GM19372 (cell line): ENCODE measurements at regions not wholly inside any gene's neighbourhood (a gene's known extent, or its start where the extent isn't known, plus 50 kb on each side); places are given as distances from the start of the nearest gene placed in this dataset.

Experiments used
- ATAC-seq: cut with Tn5 transposase; IDR thresholded peaks from one replicate; pipeline ENCODE4 v1.9.1; 2021; ENCODE audit warnings: mild to moderate bottlenecking, low read depth, moderate library complexity; ENCODE audit not compliant: unreplicated experiment

DNA sequence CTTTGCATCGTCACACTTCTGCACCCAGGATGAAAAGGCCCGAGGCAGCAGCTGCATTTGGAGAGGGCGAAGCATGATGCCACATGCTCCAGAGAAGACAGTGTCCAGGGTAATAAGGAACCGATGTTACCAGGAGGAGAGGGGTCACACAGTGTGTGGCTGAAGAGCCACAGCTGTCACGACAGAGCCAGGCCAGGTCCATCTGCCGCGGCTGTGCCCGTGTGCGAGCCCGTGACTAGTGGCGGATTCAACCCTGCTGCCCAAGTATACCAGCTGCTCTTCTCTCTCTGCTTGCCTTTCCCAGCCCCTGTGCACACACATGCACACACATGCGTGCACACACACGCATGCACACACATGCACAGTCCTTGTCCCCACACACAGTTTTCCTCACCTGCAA, 1432.5 kb downstream of the BRD1 start:
- no peak for ATAC-seq

DNA sequence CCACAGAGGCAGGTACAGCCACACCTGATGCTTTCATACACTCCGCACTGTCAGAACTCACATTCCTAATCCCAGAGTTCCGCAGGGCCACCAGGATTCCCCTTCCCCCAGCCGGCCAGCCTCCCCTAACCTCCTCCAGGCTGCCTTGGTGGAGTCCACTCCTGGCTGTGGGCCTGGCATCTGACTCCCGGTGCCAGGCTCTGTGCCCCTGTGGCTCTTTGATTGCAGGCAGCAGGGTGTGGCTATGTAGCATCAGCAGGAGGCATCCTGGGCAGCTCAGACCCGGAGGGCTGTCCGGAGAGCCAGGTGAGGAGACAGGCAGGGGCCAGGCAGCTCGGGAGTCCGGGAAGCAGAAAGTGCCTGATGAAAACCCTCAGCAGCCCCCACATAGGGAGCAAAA, 1432.9 kb downstream of the BRD1 start:
- ATAC-seq: no peak

DNA sequence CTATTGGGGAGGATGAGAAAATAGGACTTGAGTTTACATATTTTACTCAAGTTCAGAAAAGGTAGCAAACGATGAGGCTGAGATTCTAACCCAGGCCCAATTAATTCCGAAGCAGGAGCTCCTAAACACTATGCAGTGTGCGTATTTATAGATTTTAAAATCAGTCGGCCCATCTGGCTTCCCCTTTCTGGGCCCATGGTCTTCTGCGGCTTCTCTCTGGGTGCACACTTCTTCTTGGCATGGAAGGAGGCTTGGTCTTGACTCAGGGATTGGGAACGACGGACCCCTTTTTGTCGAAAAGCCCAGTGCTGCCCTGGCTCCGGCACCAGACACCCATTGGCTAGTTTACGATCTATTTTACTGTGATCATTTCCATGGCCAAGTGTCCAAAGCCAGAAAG, 1433.8 kb downstream of the BRD1 start:
- ATAC-seq: no peak

DNA sequence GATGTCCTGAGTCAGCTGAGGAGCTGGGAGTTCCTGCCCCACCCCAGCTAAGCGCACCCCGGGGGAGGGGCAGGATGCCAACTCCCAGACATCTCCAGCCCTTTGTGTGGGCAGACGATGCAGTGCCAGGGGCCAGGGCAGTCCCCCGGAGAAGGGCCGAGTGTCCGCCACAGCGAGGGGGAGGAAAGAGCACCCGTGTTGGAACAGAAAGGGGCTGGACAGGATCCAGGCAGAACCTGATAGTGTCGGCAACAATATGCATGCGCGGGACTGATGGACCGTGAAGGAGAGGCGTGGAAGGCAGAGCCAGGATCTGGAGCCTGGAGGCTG, 1434.7 kb downstream of the BRD1 start:
- no peak for ATAC-seq

DNA sequence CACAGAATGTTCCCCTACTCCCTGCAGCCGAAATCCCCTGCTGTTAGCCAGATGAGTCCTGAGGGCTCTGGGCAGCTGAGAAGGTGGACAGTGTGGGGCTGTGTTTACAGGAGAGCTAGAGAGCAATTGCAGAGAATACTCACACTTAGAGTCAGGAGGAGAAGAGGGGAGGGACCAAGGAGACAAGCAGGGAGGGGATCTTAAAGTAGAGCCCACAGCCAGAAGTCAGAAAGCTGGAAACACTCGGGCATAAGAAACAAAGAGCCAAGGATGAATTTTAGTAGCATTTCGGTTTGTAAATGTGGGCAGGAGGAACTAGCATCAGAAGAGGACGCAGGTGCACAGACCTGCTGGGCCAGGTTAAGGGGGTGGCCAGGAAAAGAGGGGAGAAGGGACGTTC, 1435.9 kb downstream of the BRD1 start:
- ATAC-seq: no peak

DNA sequence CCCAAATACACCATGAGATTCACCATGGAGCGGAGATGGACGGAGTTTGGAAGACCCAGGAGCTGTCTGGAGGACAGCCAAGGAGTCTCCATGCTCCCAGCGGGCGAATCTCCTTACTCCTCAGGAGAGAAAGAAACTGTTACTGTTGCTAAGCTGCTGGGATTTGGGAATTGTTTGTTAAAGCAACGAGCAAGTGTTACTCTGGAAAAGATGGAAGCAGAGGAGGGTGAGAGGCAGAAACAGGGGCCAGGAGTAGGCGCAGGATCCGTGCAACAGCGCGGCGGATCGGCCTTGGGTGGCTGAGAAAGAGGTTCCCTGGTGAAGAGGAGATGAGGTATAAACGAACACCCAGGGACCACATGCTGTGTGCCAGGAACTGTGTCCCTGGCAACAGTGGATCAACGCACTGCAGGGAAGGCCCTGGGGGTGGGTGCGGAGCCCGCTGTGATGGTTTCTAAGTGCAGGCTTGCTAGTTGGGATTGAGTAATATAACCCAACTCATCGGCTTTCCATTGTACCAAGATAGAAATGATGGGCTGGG, 1436.4 kb downstream of the BRD1 start:
- ATAC-seq: no peak

DNA sequence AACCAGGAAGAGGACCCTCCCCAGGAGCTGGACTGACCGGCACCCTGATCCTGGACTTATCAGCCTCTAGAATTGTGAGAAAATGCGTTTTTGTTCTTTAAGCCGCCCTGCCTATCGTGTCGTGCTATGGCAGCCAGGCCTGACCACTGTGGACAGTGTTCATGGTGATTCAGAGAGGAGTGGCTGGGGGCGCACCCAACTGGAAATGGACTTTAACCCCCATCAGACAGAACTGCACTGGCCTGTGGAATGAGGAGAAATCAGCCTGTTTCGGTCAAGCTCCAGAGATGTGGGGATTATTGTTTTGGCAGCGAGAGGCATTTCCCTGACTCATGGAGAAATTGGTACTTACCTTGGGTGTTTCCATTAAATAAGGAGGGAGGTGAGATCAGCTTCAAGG, 1437.8 kb downstream of the BRD1 start:
- no peak for ATAC-seq

DNA sequence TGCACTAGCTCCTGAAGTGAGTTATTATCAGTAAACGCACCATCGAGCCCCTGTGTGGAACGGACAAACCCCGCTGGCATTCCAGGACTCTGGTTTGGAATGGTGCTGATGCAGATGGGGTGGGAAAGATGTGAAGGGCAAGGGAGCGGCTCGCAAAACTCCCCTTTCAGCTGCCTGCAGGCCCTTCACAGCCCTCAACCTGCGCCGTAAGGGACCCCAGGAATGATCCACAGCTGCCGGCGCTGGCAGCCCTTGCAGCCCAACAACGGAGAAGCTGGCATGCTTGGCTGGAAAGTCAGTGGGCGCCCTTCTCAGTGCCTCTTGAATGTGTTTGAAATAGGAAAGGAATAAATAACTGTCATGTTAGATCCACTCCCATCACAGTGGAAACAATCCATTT, 1445.5 kb downstream of the BRD1 start:
- ATAC-seq: no peak

DNA sequence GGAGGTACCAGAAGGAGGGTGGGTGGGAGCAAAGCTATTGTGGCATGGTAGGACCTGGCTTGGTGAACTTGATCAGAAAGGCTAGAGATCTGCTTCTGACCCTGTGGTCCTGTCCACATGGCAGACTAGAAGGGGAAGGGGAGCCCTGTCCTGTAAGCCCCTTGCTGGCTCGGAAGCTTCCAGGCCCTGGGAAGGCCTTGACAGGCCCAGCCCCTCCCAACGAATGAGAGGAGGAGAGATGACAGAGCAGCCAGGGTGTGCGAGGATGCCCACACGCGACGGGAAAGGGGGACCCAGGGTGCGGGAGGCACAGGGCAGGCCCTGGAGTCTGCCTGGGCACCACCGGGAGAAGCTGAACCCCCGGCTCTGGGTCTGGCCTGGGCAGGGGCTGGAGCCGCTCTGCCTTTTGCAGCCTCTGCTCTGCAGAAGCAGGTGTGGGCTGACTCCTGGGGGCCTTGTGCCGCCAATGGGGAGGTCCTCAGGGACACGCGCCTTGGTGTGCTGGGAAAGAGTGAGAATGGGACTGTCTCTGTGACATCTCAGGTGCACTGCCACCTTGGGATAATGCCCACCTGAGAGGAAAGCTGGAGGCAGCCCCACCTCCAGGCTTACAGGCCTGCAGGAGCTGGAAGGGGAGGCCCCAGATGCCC, 1447.5 kb downstream of the BRD1 start:
- ATAC-seq: no peak

DNA sequence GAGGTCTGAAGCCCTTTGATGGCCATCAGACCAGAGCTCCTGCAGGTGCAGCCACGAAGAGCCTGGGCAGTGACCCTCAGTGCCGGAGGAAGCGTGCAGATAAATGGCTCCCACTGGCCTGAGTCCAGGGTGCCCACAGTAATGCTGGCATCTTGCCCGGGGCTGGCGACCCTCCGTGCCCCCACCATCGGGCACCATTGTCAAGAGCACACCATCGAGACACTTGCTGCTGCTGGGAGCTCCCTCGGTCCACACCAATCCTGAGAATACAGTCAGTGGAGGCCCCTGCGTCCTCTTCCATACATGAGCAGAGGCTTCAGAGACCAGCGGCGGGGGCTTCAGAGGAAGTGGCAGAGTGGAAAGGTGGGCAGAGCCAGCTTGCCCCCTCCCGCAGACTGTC, 1448.3 kb downstream of the BRD1 start:
- ATAC-seq: no peak

DNA sequence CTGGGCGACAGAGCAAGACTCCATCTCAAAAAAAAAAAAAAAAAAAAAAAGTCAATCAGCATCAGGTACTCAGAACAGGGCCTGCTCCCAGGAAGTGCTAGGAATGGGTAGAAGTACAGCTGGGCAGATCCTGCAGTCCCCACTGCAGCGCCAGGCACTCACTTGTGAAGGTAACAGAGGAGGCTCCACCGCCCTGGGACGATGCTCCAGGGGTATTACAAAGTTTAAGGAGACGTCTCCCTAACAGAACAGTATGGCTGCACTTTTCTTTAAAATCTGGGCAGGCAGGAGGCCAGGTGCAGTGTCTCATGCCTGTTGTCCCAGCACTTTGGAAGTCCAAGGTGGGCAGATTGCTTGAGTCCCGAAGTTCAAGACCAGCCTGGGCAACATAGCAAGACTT, 1449.0 kb downstream of the BRD1 start:
- ATAC-seq: no peak

DNA sequence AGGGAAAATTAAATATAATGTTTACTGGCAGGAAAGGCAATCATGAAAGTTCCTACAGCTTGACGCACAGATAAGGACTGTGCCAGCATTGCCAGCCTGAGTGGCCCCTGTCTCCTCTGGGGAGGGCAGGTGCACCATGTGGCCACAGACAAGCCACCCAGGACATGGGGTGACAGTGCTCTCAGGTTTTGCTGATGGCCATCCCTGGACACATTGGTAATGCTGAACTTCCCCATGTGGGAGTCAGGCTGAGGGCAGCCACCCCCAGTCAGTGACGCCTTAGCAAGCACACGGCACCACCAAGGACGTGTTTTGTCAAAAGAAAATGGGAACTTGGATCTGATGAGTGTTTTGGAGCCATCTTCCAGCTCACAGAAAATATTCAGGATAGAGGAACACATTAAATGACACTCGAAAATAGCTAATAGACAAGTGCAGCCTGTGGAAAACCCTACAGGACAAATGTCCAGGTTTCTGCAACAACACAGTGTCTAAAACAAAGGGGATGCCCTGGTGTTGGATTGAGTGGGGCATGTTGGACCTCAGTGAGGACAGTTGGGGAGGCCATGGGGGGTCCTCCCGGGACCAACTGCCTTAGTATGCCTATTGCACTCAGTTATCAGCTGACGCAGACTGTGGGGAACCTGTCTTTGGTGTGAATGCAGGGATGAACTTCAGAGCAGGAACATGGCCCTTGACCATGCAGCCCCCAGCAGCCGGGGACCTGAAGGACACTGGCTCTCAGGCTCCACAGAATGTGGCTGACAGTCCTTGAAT, 1450.5 kb downstream of the BRD1 start:
- ATAC-seq: no peak

DNA sequence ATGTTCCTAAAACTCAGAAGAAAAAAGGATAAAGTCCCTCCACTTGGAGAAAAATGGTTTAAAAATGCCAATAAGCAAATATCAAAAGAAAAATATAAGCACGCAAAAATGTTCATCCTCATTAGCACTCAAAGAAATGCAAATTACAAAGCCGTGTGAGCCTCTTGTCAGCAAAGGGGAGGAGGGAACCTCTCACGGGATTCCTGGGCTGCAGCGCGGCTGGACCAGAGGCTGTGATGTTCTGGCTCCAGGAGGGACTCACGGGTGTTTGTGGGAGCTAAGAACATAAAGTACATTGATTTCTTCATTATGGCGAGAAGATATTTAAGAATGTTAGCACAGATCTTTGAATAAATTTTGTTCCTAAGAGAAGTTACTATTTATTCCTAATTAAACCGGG, 1451.2 kb downstream of the BRD1 start:
- no peak for ATAC-seq

DNA sequence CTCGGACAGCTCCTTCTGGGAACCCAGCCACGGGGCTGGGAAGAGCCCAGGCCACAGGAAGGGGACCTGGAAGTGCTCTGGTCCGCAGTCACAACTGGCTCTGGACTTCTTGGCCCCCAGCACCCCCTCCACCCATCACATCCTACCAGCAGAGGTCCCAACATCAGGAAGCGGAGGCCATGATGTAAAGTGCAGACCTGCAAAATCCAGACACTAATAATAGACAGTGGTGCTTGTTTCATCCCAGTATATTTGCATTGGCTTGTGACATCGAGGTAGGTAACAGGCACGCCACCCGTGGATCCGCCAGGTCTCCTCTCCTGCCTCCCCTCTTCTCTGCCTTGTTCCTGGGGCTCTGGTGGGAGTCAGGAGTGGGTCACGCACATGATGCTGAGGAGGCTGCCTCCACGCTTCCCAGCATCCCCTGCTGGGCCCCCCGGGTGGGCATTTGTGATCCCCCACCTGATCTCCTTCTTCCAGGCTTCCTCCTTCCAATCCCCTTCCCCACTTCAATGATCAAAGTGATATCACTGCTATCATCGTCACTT, 1454.0 kb downstream of the BRD1 start:
- no peak for ATAC-seq

DNA sequence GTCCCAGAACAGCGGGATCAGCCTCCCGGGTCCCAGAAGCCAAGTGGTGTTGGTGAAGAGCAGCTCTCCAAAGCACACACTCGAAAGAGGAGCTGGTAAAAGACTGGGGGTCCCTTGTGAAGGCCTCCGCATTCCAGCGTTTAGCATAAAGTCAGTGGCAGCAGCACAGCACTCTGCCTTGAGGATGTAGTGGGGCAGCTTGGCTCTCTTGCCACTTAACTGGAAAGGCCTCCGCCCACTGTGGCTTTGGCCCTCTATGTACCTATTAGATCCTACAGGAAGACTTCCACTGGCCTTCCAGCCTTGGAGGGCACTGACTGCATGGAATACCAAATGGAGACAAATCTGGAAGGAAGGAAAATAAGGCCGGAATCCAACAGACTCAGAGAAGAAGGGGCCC, 1455.3 kb downstream of the BRD1 start:
- no peak for ATAC-seq

DNA sequence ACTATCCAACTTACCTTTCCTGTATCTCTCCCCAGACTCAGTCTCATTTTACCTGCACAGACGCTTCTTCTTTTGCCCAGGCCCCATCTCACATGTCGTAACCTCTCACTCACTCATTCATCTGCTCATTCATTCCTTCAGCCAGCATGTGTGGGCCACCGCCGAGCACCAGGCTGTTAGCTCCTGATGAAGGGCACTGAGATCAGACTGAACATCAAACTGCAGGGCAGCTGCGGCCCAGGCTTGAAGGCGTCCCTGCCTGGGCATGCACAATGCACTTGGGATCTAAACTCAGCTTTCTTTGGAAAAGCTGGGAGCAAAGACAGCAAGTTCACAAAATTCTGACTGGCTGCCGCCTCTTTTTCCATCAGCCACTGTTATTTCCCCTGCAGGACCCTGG, 1456.3 kb downstream of the BRD1 start:
- no peak for ATAC-seq

DNA sequence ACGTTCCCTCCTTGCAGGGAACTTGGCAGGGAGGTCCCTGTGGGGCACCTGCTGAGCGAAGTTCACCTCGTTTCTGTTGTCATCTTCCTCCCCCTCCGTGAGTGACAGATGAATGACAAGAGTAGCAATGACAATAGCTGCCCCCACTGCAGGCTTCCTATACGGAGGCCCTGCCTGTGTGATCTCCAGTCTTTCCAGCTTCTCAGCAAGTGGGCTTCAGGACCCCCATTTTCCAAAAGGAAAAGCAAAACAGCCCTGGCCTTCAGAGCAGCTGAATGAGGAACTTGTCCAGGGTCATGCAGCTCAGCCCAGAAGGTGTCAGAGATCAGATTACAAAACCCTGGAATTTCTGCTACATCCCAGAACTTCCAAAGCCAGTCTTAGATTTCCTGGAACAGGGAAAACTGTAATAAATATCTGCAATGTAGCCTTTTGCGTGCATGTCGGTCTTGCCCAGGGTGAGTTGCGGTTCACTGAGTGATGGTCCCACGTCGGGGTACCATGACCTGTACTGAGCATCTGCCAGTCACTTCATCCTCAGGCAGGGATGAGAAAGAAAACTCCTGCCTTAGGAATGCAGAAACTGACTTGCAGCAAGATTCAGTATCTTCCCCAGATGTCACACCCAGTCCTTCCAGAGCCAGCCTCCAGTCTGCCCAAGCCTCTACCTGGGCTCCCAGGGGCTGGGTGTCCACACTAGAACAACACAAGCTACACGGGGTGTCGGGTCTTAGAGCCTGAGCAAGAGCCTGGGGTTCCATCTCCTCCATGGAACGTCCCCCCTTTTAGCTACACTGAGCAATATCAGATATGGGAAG, 1457.0 kb downstream of the BRD1 start:
- ATAC-seq: no peak

DNA sequence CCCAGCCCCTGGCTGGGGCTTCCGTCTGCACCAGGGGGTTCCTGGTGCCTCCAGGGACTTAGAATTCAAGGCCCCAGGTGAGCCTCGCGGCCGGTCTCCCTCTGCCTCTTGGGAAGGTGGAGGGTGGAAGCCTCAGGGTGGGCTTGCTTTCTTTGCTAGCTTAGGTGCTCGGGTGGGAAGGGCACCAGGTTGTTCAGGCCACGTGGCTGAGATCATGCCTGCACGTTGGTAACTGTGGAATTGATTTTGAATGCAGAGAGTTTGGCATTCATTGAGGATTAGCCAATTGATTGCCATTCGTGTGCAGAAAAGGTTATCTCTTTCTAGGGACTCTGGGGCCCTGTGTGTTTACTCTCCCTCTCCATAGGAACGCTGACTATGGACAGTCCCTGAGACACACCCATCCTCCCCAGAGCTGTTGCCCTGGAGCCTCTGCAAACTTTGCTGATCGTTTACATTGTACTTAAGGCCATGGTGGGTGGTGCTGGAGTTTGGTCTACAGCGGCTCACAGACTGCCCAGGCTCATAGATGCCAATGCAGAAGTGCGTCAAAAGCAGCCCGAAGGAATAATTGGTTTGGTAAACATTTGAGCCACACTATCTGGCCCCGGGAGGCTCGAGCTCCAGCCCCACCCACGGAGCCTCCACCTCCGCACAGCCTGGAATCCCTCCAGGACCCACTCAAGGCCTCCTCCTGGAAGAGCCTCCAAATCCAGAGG, 1457.7 kb downstream of the BRD1 start:
- no peak for ATAC-seq

DNA sequence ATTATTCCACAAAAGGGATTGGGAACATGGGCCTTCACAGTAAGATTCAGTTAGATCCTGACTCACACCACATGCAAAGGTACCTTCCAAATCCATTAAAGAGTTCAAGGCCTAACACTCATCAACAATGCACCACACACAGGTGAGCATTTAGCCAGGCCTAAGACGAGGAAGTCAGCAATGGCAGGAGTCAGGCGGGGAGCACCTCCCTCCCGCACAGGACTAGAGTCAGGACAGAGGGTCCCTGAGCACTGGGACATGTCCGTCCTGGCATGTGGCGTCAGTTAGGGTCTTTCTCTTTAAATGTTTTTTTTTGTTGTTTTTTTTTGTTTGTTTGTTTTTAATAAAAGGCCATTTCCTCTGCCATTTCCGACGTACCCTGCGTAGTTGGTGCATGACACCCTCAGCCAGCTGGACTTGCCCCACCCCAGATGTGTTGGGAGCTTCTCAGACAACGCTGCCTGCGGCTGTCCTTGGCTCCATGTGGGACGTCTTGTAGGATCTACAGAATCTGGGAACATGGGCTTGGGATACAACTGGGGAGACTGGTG, 1458.6 kb downstream of the BRD1 start:
- ATAC-seq: no peak

DNA sequence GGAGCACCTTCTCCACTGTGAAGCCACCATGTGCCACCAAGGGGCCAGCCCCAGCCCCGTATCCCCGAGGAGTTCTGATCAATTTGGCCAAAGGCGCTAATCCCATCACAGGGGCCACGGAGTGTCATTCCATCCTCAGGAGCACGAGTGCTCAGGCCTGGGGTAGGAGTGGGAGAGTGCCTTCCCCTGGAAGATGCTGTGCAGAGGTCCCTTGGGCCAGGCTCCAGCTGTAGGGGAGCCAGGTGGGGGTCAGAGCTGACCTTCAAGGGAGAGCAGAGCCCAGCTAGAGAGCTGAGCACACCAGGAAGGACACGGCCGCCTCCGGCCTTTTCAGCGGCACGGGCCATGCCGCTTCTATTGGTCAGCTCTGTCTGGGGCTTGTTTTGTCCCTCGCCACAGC, 1459.9 kb downstream of the BRD1 start:
- ATAC-seq: no peak
